MCF 10A (cell line): ENCODE measurements at regions not wholly inside any gene's neighbourhood (a gene's known extent, or its start where the extent isn't known, plus 50 kb on each side); places are given as distances from the start of the nearest gene placed in this dataset.

Experiments used
- BruUV-seq: library from RNA; stranded (reverse); fragments of 400-500 nt; replicated peaks from 2 replicates; lab custom pipeline; 2021; lab: Mats Ljungman, UMichigan
- CTCF ChIA-PET: fragments of 300-600 bp; sonication (Branson Sonifier 250); formaldehyde crosslinking; extraction: SDS; loops from one replicate; lab custom pipeline; 2021; ENCODE audit warnings: antibody characterized with exemption, inconsistent platforms; lab: Yijun Ruan, JAX
- POLR2A ChIA-PET: fragments of 300-600, 350-650 bp; sonication (Branson Sonifier 250); formaldehyde crosslinking; extraction: SDS; loops from one replicate; lab custom pipeline; 2020; ENCODE audit warnings: antibody characterized with exemption, inconsistent platforms; lab: Yijun Ruan, JAX
- DNase-seq: peaks from one replicate; pipeline ENCODE4 v3.0.0-alpha.2; 2018; ENCODE audit not compliant: unreplicated experiment
- H3K27ac Mint-ChIP-seq: one replicate; pipeline ENCODE4 v1.8.0; 2022; ENCODE audit warnings: mild to moderate bottlenecking, low read depth, mixed read lengths; ENCODE audit not compliant: unreplicated experiment
- H3K27me3 Mint-ChIP-seq: one replicate; pipeline ENCODE4 v1.8.0; 2022; ENCODE audit warnings: mixed read lengths; ENCODE audit not compliant: insufficient read depth, unreplicated experiment
- H3K36me3 Mint-ChIP-seq: one replicate; pipeline ENCODE4 v1.8.0; 2022; ENCODE audit warnings: mild to moderate bottlenecking, moderate library complexity, mixed read lengths; ENCODE audit not compliant: insufficient read depth, unreplicated experiment
- H3K4me1 Mint-ChIP-seq: one replicate; pipeline ENCODE4 v1.8.0; 2022; ENCODE audit warnings: mixed read lengths; ENCODE audit not compliant: insufficient read depth, unreplicated experiment
- H3K4me3 Mint-ChIP-seq: one replicate; pipeline ENCODE4 v1.8.0; 2022; ENCODE audit warnings: mild to moderate bottlenecking, moderate library complexity, mixed read lengths; ENCODE audit not compliant: unreplicated experiment
- H3K9me3 Mint-ChIP-seq: one replicate; pipeline ENCODE4 v1.8.0; 2022; ENCODE audit warnings: mixed read lengths; ENCODE audit not compliant: unreplicated experiment
- CTCF ChIP-seq: fragments of 200-600 bp; IDR thresholded peaks from one replicate; pipeline ENCODE4 v1.8.0; 2022; ENCODE audit warnings: antibody characterized with exemption, mild to moderate bottlenecking; ENCODE audit not compliant: unreplicated experiment
- intact Hi-C: fragments of 100-400 bp; cut with micrococcal nuclease; formaldehyde crosslinking; loops from 2 replicates; pipeline ENCODE4 v1.14.1; 2022

- CTCF ChIA-PET = no interaction called here
- POLR2A ChIA-PET = no interaction called here
Observed at GRCh38 chr16:8237452-8237851, 352.9 kb downstream of the TMEM114 start.

GRCh38 chr16:8236816-8237215, 353.5 kb downstream of the TMEM114 start:
- POLR2A ChIA-PET = no interaction called here
- no peaks in the 10 kb centered on the region for H3K36me3 Mint-ChIP-seq
- CTCF ChIA-PET = no interaction called here
- no peaks in the 10 kb centered on the region for H3K4me1 Mint-ChIP-seq
- no TSS peak for BruUV-seq
- no peaks in the 10 kb centered on the region for H3K27me3 Mint-ChIP-seq
- H3K27ac Mint-ChIP-seq = no peak overlapping the region
- H3K4me3 Mint-ChIP-seq = no peak overlapping the region
- DNase-seq = no peak
- peaks cover 41% of the 10 kb centered on the region for H3K9me3 Mint-ChIP-seq
- intact Hi-C loops = no loop called here
- TF ChIP-seq CTCF = no peak

More at GRCh38 chr16:8237452-8237851, 352.9 kb downstream of the TMEM114 start:
- no peak for TF ChIP-seq CTCF
- Mint-ChIP-seq H3K27ac (no peak overlapping the region), H3K9me3 (peaks cover 41% of the 10 kb centered on the region), H3K27me3 (no peaks in the 10 kb centered on the region), H3K4me1 (no peaks in the 10 kb centered on the region), H3K4me3 (no peak overlapping the region), H3K36me3 (no peaks in the 10 kb centered on the region)
- intact Hi-C loops = no loop called here
- no TSS peak for BruUV-seq
- DNase-seq = no peak

- POLR2A ChIA-PET = no interaction called here
- no peaks in the 10 kb centered on the region for H3K27me3 Mint-ChIP-seq
- H3K27ac Mint-ChIP-seq = no peak overlapping the region
- intact Hi-C loops = no loop called here
- H3K4me1 Mint-ChIP-seq = no peaks in the 10 kb centered on the region
- TF ChIP-seq CTCF = no peak
- H3K4me3 Mint-ChIP-seq = no peak overlapping the region
- CTCF ChIA-PET = no interaction called here
- DNase-seq = no peak
- H3K36me3 Mint-ChIP-seq = no peaks in the 10 kb centered on the region
- no TSS peak for BruUV-seq
- H3K9me3 Mint-ChIP-seq = peaks cover 27% of the 10 kb centered on the region
Observed at GRCh38 chr16:8230497-8230896, 359.8 kb downstream of the TMEM114 start.

- H3K27me3 Mint-ChIP-seq = no peaks in the 10 kb centered on the region
- TF ChIP-seq CTCF = no peak
- POLR2A ChIA-PET = no interaction called here
- BruUV-seq = no TSS peak
- CTCF ChIA-PET = interaction anchor here (0.5 kb wide), 1 partner anchor 638 kb away, joined by 3 read pairs; no protein-coding TSS in a partner anchor
- H3K4me1 Mint-ChIP-seq = no peaks in the 10 kb centered on the region
- H3K4me3 Mint-ChIP-seq = no peak overlapping the region
- DNase-seq = no peak
- H3K27ac Mint-ChIP-seq = no peak overlapping the region
- H3K9me3 Mint-ChIP-seq = peaks cover 17% of the 10 kb centered on the region
- no peaks in the 10 kb centered on the region for H3K36me3 Mint-ChIP-seq
- intact Hi-C loops = no loop called here
Observed at GRCh38 chr16:8229011-8229520, 361.2 kb downstream of the TMEM114 start.
